GM12878 (cell line): ENCODE measurements at regions not wholly inside any gene's neighbourhood (a gene's known extent, or its start where the extent isn't known, plus 50 kb on each side); places are given as distances from the start of the nearest gene placed in this dataset.

Experiments used
- BCL11A ChIP-seq: IDR thresholded peaks from 2 replicates; pipeline ENCODE4 v1.6.1; 2011; ENCODE audit warnings: low read depth, low read length
- BHLHE40 ChIP-seq, 2 experiments: fragments of 450-650 bp in 1 of 2; IDR thresholded peaks; 2 replicates each; pipeline ENCODE4 v1.6.1; 2011 to 2017; ENCODE audit warnings: low read depth in 2 of 2, borderline replicate concordance in 1 of 2, improper control_type of control experiment in 1 of 2, low read length in 1 of 2, mild to moderate bottlenecking in 1 of 2
- CUX1 ChIP-seq: IDR thresholded peaks from 2 replicates; pipeline ENCODE4 v1.6.1; 2012; ENCODE audit warnings: improper control_type of control experiment, low read depth, low read length; ENCODE audit not compliant: insufficient replicate concordance
- MEF2B ChIP-seq: fragments of 450-650 bp; IDR thresholded peaks from 2 replicates; pipeline ENCODE4 v1.6.1; 2018; ENCODE audit warnings: mild to moderate bottlenecking, moderate library complexity; ENCODE audit not compliant: partially characterized antibody, poor library complexity, severe bottlenecking
- NRF1 ChIP-seq: conservative IDR thresholded peaks from 2 replicates; pipeline ENCODE4 v1.6.1; 2011; ENCODE audit warnings: mild to moderate bottlenecking, low read depth, low read length, improper control_type of control experiment
- RBBP5 ChIP-seq: fragments of 200-600 bp; sonication (generic); conservative IDR thresholded peaks from 2 replicates; pipeline ENCODE4 v1.6.1; 2016
- ZNF622 ChIP-seq: fragments of 450-650 bp; IDR thresholded peaks from 2 replicates; pipeline ENCODE4 v1.6.1; 2017; ENCODE audit warnings: mild to moderate bottlenecking, inconsistent platforms
- TF ChIP-seq, protein P1 (sequence below): fragments of 450-650 bp; IDR thresholded peaks from 2 replicates; pipeline ENCODE4 v1.6.1; 2017; ENCODE audit warnings: borderline replicate concordance

GRCh38 chr13:73872397-73872796 lies 261.8 kb downstream of the KLF12 start (continued):
- TF ChIP-seq, protein P1, sequence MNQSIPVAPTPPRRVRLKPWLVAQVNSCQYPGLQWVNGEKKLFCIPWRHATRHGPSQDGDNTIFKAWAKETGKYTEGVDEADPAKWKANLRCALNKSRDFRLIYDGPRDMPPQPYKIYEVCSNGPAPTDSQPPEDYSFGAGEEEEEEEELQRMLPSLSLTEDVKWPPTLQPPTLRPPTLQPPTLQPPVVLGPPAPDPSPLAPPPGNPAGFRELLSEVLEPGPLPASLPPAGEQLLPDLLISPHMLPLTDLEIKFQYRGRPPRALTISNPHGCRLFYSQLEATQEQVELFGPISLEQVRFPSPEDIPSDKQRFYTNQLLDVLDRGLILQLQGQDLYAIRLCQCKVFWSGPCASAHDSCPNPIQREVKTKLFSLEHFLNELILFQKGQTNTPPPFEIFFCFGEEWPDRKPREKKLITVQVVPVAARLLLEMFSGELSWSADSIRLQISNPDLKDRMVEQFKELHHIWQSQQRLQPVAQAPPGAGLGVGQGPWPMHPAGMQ, result no peak
- TF ChIP-seq BHLHE40 (IDR thresholded peaks at IDR 0.05; ENCODE audit: borderline replicate concordance in 1 of 2, low read depth in 2 of 2, low read length in 1 of 2), result no peak
- TF ChIP-seq MEF2B, result no peak
- no peak for TF ChIP-seq ZNF622
- no peak for TF ChIP-seq RBBP5
- TF ChIP-seq NRF1, result no peak
- no peak for TF ChIP-seq CUX1
- no peak for TF ChIP-seq BCL11A
